Brain pericyte (primary cell): ENCODE measurements at regions not wholly inside any gene's neighbourhood (a gene's known extent, or its start where the extent isn't known, plus 50 kb on each side); places are given as distances from the start of the nearest gene placed in this dataset.
"Not testable (repeated sequence)": the region's sequence is repeated elsewhere in the genome, so short reads cannot be mapped to it uniquely, and the experiment has no call there.

ENCODE experiments used
- DNase-seq: peaks from one replicate; pipeline ENCODE4 v3.0.0-alpha.2; 2012; ENCODE audit warnings: low read depth, low spot score

DNA sequence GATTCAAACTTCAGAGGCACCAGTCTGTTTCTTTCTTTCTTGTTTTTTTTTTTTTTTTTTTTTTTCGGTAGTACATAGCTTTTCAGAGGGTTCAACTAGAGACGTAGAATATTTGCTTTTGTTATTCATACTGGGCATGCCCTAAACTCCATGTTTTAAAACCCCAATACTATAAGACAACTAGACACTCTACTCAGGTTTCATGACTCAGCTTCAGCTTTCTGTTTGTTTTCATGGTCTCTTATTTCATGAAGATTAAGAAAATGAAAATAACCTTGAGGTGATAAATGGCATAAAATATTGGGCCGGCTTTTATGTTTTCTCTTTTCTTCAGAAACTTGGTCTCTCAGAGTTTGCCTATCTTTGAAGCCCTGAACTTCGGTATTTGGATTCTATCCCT is 2126.3 kb upstream of the ACO1 start:
- no peak for DNase-seq

DNA sequence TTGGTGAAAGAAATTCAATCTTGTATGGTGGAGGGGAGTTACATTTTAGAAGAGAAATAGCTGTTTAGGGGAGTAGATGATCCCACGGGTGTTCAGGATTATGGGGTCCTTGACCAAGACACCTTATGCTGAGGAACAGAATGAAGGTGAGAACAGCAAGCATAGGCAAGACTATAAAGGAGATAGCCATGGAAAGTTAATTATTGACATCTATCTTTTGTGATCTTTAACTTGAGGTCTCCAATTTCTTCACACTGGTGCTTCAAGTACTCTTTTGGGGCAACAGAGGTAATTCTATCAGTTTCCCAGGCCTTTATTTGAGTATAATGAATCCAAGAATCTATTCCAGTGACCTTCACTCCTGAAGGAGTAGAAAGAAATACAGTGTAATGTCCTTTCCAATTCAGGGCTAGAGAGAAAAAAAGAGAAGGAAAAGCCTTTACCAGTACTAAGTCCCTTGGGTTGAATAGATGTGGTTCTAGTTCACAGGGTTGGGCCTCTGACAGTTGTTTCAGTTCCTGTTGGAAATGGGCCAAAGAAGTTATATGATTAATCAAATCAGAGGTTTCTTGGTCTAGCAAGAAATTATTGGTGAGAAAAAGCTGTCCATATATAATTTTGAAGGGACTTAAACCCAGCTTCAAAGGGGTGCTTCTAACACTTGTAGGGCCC is 2104.1 kb upstream of the ACO1 start:
- DNase-seq: no peak

DNA sequence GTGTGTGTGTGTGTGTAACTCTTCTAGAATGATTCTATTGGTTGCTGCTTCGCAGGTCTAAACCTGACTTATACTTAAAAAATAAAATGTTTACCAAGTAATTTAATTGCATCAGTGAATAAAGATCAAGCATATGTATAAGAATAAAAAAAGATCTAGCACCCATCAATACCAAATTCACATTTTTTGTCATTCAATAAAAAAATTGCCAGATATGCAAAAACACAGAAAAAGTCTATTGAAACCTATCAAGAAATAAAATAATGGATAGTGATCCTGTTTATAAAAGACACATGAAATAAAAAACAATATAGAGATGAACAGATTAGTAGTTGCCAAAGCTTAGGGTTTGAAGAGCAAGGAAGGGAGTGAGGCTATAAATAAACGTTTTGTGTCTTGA is 2095.0 kb upstream of the ACO1 start:
- no peak for DNase-seq

DNA sequence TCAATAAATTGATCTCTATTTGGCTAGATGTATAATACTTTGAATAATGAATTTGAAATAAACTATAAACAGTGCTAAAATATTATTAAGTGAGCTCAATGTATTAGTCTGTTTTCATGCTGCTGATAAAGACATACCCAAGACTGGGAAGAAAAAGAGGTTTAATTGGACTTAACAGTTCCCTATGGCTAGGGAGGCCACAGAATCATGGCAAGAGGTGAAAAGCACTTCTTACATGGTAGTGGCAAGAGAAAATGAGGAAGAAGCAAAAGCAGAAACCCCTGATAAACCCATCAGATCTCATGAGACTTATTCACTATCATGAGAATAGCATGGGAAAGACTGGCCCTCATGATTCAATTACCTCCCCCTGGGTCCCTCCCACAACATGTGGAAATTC is 2092.4 kb upstream of the ACO1 start:
- not testable (repeated sequence) for DNase-seq

DNA sequence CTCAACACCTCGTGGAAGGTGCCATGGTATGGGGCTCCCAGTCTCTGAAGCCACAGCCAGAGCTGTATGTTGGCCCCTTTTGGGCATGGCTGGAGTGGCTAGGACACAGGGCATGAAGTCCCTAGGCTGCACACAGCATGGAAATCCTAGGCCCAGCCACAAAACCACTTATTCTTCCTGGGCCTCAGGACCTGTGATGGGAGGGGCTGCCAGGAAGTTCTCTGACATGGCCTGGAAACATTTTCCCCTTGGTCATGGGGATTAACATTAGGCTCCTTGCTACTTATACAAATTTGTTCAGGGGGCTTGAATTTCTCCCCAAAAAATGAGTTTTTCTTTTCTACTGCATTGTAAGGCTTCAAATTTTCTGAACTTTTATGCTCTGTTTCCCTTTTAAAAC is 2091.2 kb upstream of the ACO1 start:
- DNase-seq: no peak

DNA sequence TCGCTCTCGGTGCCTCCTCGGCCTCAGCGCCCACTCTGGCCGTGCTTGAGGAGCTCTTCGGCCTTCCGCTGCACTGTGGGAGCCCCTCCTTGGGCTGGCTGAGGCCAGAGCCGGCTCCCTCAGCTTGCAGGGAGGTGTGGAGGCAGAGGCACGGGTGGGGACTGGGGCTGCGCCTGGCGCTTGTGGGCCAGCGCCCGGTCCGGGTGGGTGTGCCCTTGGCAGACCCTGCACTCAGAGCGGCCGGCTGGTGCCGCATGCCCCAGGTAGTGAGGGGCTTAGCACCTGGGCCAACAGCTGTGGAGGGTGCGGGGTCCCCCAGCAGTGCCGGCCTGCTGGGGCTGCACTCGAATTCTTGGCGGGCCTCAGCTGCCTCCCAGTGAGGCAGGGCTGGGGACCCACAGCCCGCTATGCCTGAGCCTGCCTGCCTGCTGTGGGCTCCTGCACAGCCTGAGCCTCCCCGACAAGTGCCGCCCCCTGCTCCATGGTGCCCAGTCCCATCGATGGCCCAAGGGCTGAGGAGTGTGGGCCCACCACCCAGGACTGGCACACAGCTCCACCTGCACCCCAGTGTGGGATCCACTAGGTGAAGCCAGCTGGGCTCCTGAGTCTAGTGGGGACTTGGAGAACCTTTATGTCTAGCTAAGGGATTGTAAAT is 2085.2 kb upstream of the ACO1 start:
- no peak for DNase-seq

DNA sequence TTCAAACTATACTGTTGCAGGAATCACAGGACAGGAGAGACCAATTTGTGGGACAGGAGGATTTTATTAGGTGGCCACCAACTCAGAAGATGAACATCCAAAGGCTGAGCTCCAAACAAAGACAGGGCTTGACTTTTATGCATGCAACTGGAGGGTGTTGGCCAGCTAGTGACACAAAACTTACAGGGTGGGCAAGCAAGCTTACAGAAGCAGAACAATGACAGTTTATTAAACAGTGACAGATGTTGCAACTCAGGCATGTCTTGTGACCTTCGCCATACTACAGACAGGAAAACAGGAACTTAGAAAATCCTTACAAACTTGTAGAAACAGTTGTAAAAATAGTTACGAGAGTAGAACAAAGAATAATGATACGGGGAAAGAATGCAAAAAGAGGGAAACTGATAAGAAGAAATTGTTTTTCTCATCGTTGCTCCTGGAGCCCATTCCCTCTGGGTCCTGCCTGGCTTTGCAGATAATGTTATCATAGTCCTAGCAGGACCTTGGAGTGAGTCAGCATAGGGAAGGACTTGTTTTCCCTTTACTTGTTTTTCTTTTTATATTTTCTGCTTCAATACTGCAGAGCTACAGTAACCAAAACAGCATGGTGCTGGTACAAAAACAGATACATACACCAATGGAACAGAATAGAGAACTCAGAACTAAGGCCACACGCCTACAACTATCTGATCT is 2083.0 kb upstream of the ACO1 start:
- DNase-seq: no peak

DNA sequence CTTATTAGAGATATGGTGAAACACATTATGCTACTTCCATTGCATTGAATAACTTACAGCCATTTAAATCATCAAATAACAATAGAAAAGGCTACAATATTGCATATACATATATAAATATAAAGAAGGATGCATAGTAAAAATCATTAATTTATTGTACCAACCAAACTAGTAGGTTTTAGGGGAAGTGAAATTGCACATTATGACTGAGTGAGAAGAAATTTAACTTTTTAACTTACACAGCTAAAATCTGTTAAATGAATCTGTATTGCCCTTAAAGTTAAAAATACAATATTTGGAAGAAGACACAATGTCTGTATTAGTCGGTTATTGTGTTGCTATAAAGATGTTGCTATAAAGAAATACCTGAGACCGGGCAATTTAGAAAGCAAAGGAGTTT is 2073.7 kb upstream of the ACO1 start:
- no peak for DNase-seq

DNA sequence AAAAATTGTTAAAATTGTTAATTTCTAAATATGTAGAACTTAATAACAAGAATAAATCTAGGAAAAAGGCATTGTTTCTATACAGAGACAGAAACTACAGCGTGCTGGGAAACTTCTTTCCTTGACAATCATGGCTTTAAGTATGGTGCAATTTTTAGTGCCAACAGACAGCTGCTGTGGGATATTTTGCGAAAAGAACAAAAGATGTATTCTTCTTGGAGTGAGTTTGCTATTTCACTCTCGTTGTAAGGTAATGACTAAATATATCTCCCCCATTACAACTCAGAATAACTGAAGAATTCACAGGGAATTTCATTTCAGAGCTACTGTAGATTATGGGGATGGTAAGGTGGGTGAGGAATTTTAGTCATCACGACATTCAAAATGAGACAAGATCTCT is 2055.0 kb upstream of the ACO1 start:
- DNase-seq: no peak

DNA sequence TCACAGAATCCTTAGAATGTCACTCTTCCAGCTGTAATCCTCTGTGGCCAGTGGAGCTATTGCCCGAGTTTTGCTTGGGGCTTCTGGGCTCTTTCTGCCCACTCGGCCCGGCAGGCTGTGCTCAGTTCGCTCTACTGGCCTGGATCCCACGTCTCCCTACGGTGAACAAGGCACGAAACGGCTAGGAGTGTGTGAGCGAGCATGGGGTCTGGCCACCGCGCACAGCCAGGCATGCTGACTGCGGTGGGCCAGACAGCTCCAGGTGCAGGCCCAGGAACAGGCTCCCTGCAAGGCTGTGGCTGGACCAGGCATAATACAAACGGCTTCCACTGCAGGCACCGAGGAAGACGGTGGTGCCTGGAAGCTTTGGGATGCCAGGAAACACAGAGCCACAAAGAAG is 2035.5 kb upstream of the ACO1 start:
- no peak for DNase-seq

DNA sequence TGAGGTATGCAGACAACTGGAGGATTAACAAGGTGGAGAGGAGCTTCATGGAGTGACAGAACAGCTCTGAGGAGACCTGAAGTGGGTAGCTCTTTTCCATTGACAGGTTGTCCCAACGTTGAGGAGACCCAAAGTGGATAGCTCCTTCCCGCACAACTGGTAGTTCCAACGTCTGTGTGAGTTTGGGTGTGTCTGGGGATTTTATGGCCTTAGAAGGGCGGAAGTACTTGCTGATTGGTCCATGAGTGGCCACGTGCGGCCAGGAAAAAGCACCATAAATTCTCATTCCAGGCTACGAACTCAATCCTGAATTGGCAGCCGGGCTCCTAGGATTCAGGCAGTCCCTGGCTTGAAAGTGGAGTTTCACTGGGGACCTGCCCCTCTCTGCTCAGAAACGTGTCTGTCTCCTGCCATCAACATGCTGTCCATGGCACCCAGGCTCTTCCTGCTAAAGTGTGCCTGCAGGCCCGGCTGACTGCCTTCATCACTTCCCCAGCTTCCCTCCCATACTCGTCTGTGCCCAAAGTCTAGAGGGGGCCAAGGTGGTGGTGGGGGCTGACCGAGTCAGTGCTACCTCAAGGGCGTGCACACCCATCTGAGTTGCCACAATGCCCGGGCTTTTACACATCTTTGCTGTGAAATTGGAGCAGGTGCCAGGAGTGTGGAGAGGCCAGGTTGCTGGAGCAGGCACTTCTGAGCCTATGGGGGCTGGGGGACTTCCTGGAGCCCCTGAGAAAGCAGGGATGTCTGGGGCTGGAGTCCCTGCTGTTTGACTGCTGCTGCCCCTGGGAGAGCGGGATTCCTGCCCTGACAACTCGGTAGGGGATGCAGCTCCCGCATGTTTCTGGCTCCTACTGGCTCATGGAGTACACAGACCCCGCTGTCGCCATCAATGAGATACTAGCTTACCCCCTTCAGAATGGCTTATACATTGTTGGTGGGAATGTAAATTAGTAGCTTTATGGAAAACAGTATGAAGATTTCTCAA is 2034.6 kb upstream of the ACO1 start:
- DNase-seq: no peak

DNA sequence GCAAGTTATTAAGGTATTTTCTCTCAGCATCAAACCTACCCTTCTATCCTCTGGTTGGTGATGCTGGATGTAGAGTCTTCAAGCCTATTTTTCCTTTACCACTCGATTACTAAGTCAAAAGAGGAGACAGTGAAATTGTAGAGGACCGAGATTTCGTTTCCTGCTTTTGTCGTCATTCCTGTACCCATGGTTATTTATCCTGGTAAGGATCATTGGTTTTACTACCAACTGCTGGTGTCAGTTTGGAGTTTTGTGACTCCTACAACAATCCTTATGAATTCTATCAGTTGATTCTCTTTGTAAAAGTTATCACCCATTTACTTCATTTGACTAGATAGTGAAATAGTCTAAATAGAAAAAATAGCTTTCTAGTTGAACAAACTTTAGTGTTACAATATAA is 2028.2 kb upstream of the ACO1 start:
- DNase-seq: no peak

DNA sequence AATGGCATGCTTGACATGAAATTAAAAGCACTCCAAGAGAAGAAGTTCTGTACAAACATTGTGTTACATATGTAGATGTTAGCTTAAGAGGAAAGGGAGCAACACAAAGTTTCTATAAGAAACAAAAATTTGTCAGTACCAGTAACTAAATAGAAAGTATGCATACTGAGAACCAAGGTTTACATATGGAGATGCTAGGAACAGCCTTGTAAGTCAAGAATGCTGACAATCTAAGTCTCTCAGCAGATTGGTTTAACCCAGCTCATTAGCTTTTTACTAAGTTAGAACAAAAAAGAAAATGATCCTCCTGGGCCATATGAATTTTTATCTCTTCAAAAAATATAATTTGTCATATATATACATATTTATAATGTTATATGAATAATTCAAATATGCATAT is 2022.1 kb upstream of the ACO1 start:
- DNase-seq: no peak

DNA sequence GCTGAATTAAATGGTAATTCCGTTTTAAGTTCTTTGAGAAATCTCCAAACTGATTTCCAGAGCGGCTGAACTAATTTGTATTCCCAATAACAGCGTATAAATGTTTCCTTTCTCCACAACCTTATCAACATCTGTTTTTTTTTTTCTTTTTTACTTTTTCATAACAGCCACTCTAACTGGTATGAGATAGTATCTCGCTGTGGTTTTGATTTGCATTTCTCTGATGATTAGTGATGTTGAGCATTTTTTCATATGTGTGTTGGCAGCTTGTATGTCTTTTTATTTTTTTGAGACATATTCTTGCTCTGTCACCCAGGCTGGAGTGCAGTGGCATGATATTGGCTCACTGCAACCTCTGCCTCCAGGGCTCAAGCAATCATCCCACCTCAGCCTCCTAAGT is 2018.3 kb upstream of the ACO1 start:
- not testable (repeated sequence) for DNase-seq

DNA sequence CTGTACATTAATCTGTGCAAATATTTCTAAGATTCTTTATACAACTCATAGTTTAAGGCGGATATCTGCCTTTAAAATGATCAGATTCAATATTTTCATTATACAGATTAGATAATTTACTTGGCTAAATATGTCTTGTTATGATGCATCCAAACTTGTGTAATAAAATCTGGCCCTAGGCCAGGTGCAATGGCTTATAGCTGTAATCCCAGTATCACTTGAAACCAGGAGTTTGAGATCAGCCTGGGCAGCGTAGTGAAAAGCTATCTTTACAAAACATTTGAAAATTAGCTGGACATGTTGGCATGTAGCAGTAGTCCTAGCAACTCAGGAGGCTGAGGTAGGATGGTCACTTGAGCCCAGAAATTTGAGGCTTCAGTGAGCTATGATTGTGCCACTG is 2002.2 kb upstream of the ACO1 start:
- DNase-seq: no peak

DNA sequence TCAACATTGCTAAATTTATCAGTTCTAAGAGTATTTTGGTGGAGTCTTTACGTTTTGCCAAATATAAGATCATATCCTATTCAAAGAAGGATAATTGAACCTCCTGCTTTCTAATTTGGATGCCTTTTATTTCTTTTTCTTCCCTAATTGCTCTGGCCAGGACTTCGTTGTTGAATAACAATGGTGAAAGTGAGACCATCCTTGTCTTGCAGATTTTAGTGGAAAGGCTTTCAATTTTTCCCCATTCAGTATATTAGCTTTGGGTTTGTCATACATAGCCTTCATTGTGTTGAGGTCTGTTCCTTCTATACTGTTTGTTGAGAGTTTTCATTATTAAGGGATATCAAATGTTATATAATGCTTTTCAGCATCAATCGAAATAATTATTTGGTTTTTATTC is 1974.2 kb upstream of the ACO1 start:
- DNase-seq: no peak

DNA sequence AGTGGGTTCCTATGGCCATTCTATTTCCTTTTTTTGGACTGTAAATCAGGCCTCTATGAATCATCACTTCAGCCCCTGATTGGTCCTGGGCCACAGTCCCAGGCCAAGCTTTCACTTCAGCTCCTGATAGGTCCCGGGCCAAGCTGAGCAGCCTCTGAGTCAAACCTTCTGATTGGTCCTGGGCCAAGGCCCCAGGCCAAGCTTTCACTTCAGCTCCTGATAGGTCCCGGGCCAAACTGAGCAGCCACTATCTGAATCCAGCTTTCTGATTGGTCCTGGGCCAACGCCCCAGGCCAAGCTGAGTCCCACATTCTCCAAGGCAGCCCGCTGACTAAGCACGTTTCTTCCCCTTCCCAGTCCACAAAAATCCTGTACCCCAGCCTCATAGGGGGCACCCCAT is 1972.9 kb upstream of the ACO1 start:
- no peak for DNase-seq

DNA sequence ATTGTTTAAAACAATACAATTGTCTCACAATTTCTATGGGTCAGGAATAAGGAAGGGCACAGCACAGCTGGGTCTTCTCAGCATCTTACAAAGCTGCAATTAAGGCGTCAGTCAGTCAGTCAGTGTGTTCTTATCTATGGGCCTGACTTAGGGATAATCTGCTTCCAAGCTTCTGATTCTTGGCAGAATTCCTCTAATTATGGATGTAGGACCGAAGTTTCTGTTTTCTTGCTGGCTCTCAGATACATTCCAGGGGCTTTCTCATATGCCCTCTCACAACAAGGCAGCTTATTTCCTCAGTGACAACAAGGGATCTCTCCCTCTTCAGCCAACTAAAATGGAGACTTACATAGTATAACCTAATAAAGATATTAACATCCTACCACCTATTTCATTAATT is 1925.3 kb upstream of the ACO1 start:
- DNase-seq: no peak

DNA sequence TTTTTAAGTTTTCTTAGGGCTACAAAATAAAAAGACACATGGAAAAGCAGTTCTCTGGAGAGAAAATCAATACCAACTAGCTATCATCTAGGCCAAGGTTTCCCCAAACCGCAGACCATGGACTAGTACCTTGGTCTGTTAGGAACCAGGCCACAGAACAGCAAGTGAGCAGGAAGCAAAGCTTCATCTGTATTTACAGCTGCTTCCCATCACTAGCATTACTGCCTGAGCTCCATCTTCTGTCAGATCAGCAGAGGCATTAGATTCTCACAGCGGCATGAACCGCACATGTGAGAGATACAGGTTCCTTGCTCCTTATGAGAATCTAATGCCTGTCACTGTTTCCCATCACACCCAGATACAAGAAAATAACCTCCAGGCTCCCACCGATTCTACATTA is 1907.6 kb upstream of the ACO1 start:
- no peak for DNase-seq

DNA sequence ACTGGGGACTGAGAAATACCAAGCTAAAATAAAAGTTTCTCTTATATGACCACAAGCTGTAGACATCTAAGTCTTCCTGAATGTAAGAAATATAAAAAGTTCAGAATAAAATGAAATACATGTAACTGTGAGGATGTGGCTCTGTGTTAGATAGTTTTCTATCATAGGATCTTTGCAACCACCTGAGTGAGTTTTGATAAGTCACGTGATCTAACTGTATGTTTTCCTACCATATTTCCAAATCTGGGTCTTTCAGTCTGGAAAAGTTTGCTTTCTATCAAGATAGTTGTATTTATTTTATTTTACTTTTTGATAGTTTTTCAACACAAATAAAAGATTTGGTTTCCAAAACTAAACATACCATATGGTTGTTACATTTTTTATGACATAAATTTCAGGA is 1905.8 kb upstream of the ACO1 start:
- DNase-seq: no peak

DNA sequence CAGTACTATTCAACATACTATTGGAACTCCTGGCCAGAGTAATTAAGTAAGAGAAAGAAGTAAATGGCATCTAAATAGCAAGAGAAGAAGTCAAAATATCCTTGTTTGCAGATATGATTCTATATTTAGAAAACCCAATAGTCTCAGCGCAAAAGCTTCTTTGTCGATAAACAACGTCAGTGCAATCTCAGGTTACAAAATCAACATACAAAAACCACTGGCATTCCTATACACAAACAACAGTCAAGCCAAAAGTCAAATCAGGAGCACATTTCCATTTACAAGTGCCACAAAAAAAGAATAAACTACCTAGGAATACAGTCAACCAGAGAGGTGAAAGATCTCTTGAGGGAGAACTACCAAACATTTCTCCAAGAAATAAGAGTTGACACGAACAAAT is 1901.9 kb upstream of the ACO1 start:
- DNase-seq: no peak

DNA sequence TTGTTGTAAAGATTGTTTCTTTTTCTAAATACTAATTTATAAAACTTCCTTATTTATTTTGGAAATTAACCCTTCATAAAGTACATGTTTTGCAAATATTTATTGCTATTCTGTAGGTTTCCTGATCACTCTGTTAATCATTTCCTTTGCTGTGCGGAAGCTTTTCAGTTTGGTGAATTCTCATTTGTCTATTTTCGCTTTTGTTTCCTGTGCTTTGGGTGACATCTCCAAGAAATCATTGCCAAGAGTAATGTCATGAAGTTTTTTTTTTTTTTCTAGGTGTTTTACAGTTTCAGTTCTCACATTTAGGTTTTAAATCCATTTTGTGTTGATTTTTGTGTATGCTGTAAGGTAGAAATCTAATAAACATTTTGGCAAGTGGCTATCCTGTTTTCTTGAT is 1899.8 kb upstream of the ACO1 start:
- no peak for DNase-seq
